ENCODE measurements at regions not wholly inside any gene's neighbourhood (a gene's known extent, or its start where the extent isn't known, plus 50 kb on each side); places are given as distances from the start of the nearest gene placed in this dataset.

DNA sequence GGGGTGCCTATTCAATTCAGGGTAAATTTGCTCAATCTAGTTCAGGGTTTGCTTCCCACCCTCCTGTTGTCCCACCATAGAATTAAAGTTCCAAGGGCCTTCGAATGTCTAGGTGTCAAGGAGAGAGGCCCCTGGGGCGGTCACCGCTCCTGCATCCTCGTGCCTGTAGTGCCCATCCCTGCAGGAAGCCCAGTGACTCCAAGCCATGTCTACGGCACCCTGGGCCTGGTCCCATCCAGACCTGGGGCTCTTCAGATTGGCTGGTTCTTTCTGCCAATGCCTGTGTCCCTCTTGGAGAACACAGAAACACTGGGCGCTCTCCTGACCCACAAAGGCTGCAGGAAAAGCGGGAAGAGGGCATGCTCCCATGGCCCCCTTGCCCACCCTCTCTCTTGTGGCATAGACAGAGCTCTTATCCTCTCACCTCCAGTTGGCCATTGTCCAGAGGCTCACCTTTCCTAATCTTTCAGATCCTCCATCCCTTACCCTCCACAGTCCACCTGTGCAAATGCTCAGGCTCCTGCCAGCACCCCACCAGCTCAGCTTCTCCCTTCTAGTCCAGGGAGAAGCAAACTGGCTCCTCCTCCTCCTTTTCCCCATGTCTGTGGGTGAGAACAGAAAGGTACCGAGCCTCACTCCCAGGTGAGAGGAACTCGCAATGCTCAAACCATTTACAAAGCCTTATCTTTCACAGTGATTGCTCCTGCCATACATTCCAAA, 253.0 kb upstream of the IRX2 start:
- TF ChIP-seq, protein P1, sequence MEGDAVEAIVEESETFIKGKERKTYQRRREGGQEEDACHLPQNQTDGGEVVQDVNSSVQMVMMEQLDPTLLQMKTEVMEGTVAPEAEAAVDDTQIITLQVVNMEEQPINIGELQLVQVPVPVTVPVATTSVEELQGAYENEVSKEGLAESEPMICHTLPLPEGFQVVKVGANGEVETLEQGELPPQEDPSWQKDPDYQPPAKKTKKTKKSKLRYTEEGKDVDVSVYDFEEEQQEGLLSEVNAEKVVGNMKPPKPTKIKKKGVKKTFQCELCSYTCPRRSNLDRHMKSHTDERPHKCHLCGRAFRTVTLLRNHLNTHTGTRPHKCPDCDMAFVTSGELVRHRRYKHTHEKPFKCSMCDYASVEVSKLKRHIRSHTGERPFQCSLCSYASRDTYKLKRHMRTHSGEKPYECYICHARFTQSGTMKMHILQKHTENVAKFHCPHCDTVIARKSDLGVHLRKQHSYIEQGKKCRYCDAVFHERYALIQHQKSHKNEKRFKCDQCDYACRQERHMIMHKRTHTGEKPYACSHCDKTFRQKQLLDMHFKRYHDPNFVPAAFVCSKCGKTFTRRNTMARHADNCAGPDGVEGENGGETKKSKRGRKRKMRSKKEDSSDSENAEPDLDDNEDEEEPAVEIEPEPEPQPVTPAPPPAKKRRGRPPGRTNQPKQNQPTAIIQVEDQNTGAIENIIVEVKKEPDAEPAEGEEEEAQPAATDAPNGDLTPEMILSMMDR (IDR thresholded peaks at IDR 0.05 in 4 of 5, conservative IDR thresholded peaks at IDR 0.05 in 1 of 5), result no peak
- no peak for TF ChIP-seq POLR2A (IDR thresholded peaks at IDR 0.05)
